Choroid plexus epithelial cell (primary cell): ENCODE measurements at regions not wholly inside any gene's neighbourhood (a gene's known extent, or its start where the extent isn't known, plus 50 kb on each side); places are given as distances from the start of the nearest gene placed in this dataset.

ENCODE experiments used
- DNase-seq: peaks from one replicate; pipeline ENCODE4 v3.0.0-alpha.2; 2010; ENCODE audit warnings: low read depth
- H3K4me3 ChIP-seq: 2 replicates; pipeline ENCODE4 v1.5.1; 2011; ENCODE audit warnings: low read depth, mild to moderate bottlenecking, control low read depth, low read length, moderate library complexity
- CTCF ChIP-seq: conservative IDR thresholded peaks from 2 replicates; pipeline ENCODE4 v1.5.1; 2011; ENCODE audit warnings: low read depth, mild to moderate bottlenecking, control low read depth, inconsistent platforms, low read length, moderate library complexity

GRCh38 chr5:52481201-52481600, 306.5 kb upstream of the ITGA1 start:
- TF ChIP-seq CTCF = no peak

GRCh38 chr5:52481851-52482250, 305.9 kb upstream of the ITGA1 start:
- no peak for TF ChIP-seq CTCF

More at GRCh38 chr5:52481201-52481600, 306.5 kb upstream of the ITGA1 start:
- DNase-seq = no peak
- no peak overlapping the region for H3K4me3 ChIP-seq

GRCh38 chr5:52491071-52491787, 296.5 kb upstream of the ITGA1 start:
- DNase-seq = no peak
- H3K4me3 ChIP-seq = no peak overlapping the region
- no peak for TF ChIP-seq CTCF

More at GRCh38 chr5:52481851-52482250, 305.9 kb upstream of the ITGA1 start:
- no peak overlapping the region for H3K4me3 ChIP-seq
- no peak for DNase-seq

GRCh38 chr5:52491818-52492217, 295.9 kb upstream of the ITGA1 start:
- no peak for DNase-seq
- no peak overlapping the region for H3K4me3 ChIP-seq
- no peak for TF ChIP-seq CTCF

GRCh38 chr5:52497133-52497693, 290.5 kb upstream of the ITGA1 start:
- H3K4me3 ChIP-seq = no peak overlapping the region
- DNase-seq = no peak

GRCh38 chr5:52498607-52499006, 289.1 kb upstream of the ITGA1 start:
- TF ChIP-seq CTCF = no peak
- no peak overlapping the region for H3K4me3 ChIP-seq
- DNase-seq = no peak

More at GRCh38 chr5:52497133-52497693, 290.5 kb upstream of the ITGA1 start:
- TF ChIP-seq CTCF = no peak
